ENCODE measurements at regions not wholly inside any gene's neighbourhood (a gene's known extent, or its start where the extent isn't known, plus 50 kb on each side); places are given as distances from the start of the nearest gene placed in this dataset.

GRCh38 chr5:58094031-58094430 is 365.9 kb downstream of the PLK2 start:
- no peak for DNase-seq

DNA sequence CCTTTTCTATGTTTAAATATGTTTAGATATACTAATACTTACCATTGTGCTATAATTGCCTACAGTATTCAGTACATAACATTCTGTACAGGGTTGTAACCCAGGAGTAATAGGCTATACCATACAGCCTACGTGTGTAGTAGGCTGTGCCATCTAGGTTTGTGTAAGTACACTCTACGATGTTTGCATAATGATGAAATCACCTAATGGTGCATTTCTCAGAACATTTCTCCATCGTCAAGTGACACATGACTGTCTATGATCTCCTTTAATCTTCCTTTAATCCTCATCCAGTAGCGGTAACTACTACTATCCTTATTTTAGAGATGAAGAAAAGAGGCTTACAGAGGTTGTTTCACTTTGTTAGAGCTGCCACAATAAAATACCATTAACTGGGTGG is 369.2 kb downstream of the PLK2 start:
- DNase-seq = no peak

DNA sequence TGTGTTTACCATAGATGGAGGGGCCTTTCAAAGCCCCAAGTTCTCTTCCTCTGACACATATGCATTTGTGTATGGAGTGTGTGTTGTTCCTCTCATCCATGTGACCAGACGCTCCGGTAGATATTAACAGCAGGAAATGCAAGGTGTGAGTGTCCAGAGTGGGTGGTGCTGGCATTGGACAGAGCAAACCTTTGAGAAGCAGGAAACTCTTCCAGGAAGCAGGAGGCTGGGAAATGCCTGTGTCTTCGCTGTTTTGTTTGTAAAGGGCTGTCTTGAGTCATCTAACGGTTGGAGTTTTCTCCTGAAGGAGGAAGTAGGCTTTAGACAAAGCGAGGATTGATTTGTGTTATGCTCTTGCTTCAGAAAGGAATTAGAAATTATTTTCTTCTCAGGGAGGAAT is 370.9 kb downstream of the PLK2 start:
- DNase-seq = no peak

DNA sequence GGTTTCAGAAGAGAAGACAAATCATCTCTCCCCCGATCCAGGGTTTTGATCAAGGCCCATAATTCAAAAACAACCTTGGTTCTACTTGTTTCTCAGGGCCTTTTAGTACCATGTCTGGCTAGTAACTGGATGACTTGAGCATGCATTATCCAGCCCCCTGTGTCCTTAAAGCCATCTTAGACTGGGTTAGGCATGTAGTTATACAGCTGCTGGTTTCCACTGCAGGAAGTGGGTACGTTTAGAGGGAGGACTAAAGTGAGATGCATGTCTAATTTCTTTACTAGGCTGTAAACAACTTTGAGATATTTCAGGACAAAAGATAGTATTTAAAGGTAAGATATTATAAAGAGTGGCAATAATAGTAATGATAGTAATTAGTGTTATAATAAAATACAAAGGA is 372.0 kb downstream of the PLK2 start:
- no peak for DNase-seq

GRCh38 chr5:58087123-58087522 is 372.8 kb downstream of the PLK2 start:
- DNase-seq = no peak

DNA sequence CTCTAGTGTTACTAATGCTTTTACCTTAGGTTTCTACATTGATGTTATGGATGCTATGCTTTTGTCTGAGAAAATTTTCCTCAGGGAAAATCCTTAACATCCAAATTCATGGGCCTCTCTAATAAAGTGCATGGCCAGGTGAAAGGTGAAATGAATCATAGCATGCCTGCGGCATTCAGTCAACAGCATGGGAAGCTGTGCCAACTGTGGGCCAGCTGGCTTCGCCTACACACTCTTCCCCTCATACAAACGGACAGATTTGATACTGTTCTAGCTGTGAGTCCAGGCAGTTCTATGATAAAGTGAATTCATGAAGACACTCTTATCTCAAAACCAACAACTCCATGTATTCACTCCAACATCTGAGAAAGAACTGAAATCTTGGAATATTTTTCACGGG is 374.1 kb downstream of the PLK2 start:
- DNase-seq = no peak

DNA sequence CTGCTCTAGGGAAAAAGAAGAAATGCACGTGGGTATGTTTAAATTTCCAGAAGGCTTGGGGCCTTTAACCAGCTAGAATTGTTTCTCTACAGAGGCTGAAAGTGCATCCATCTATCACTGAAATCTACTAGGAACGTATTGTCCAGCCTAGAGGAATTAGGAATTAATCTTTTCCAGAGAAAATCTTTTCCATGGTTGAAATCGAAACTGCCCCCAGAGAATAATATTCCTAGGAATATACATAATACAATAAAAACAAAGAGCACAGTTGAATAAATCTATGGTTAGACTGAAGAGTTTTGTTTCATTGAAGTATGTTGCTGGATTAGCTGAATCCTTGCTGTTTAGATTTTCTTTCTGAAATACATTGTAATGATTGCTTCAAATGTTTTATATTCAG is 378.5 kb downstream of the PLK2 start:
- DNase-seq = no peak

DNA sequence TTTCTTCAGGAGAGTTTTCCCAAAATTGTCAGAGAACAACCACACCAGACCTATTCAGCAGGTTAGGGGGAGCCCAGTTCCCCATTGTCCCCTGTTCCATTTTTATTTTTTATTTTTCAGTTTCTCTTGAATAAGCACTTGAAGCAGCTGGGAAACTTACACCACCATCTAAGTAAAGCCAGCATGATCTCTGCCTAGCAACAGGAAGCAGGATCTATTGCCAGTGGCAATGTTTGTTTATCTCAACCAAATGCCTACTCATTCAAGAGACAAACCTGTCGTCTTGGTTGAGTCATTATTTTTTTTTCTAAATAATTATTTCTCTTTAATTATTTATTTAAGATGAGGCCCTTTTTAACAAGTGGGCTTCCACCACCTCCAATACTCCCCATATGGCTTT is 379.3 kb downstream of the PLK2 start:
- DNase-seq = no peak

DNA sequence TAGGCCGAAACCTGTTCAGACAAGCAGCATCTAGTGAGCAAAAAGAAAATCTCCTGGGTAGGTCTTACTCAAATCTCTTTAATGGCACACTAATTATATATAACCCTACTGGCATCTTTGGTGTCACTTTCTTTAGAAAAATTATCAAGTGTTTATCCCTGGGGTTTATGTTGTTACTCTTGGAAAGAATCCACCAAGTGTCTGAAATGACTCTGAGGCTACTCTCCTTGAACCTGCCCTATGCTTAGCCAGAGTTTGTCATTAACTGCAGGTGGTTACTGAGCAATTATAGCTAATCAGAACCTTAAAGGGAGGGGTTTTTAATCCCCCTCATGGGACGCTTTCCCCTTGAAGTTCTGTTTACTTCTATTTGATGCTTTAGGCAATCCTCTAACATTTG is 381.9 kb downstream of the PLK2 start:
- peak; percentile 13 for DNase-seq

DNA sequence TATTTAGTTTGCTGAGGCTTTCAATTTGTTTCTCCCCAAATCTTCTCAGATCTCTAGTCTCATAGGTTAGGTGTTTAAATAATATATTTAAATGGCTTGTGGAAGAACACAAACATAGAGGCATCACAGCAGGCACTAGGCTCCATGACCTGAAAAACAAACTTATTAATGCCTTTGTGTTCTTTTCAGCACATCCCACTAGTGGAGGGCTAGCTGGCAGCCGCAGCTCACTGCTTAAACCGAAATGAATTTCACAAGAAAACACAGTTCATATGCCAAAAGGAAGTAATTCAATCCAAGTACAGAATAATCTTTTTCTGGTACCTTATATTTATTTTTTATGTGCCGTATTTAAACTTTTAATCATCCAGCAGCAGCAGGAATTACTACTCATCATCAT is 382.5 kb downstream of the PLK2 start:
- DNase-seq = no peak

GRCh38 chr5:58076483-58077257 is 383.2 kb downstream of the PLK2 start:
- DNase-seq = no peak

DNA sequence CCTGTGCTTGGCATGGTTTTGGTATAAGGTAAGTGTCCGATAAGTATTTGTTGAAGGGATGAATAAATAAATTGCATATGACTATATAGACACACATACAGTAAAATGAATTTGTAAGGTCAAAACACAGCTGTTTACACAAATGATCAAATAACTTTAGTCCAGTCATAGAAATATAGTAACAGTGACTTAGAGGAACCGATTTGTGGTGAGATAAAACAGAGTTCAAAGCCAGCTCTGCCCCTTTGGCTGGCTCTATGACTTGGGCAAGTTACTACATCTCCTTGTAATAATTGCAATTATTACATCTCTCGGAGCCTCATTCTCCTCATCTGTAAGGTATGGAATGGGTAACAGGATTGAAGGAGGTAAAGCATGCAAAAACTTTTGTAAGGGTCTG is 384.0 kb downstream of the PLK2 start:
- DNase-seq = no peak

DNA sequence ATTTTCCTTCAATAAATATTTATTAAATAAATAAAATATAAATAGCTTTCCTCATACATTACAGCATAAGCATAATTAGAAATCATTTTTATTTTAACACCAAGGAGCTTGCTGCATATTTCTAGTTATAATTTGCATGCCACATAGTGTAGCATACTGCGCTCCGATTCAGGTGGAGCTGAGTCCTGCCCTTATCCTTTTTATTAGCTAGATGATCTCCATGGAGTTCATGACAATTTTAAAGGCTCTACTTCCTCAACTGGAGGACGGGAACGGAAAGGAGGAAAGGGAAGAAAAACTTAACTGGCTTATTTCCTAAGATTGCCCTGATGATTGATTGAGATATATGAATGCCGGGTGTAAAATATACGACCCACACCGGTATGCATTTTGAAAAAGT is 385.2 kb downstream of the PLK2 start:
- DNase-seq = no peak

DNA sequence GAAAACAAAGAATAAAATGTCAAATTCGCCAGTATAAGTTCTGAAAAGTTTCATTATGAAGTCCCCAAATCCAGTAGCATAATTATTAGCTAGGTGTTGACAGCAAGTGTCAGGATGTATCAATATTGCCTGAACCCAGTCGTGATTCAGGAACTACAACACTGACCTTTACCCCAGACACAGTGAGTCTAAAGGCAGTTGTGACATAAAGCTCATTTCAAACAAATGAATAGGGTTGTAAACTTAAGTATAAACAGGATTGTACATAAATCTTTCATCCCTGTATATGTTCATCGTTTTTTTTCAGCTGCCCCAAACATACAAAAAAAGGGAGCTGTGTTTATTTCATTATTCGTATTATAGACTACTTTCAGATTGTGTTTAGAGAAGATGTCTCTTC is 385.7 kb downstream of the PLK2 start:
- DNase-seq = no peak

- no peak for DNase-seq
Observed at GRCh38 chr5:58073243-58073642, 386.6 kb downstream of the PLK2 start.

DNA sequence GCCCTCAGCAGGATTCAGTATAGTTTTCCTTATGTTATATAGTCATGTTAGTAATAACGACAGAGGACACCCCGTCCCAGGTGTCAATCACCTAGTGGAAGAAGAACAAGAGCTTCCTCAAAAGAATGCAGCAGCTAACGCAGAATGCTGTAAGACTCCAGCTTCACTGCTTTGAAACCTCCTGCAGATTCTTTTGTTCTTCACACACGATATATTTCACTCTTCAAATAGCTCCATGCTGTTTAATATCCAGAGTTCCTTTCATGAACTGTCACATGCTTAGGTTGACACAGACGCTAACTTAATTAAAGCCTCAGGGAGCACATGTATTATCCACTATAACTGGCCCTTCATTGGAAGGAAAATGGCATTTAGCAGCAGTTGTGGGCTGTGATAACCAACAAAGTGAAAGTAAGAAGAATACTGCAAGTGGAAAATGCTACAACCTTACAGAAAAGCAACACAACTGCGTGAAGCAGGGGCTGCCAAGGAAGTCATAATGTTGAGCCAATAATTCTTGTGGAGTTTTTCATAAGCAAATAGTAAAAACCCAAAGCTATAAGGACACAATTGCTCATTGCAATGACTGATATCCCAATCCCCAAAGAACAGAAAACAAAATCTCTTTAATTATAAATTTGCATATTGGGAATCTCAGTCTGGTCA is 387.5 kb downstream of the PLK2 start:
- DNase-seq = no peak

- DNase-seq = no peak
Observed at GRCh38 chr5:58071566-58071965, 388.3 kb downstream of the PLK2 start.

- DNase-seq = no peak
Observed at GRCh38 chr5:58069846-58070245, 390.0 kb downstream of the PLK2 start.

GRCh38 chr5:58069016-58069705 is 390.7 kb downstream of the PLK2 start:
- no peak for DNase-seq

GRCh38 chr5:58066557-58066956 is 393.3 kb downstream of the PLK2 start:
- no peak for DNase-seq

GRCh38 chr5:58066076-58066475 is 393.8 kb downstream of the PLK2 start:
- no peak for DNase-seq

DNA sequence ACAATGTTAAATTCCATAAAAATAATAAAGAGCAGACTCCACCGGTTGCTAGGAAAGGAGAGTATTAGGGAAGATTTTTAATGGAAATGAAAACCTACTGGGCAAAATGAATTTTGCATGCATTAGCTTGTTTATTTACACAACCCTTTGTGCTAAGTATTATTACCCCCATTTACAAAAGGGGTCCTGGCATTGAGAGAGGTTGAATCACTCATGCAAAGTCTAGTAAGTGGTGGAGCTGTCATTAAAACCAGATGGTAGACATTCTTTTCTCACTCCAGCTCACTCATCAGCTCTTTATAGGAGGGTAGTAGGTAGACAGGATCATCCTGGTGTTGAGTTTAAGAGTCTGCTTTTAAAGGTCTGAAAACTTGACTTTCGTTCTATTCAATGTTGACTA is 395.1 kb downstream of the PLK2 start:
- DNase-seq = no peak

DNA sequence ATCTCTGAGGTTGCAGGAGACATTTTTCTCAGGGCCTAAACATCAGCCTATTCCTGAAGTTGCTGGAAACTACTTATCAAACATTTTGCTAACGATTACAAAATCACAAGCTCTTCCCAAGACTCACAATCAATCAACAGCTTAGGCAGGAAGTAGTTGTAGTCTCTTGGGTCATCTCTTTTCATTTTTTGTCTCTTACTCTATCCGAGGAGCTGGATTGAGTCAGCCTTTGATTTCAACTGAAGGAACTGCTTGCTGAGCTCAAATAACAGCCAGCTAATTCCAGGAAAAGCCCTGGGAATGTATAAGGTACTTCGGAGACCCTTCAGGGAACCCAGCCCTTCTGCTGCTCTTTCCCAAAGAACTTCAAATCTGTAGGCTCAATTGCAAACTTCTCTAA is 398.9 kb downstream of the PLK2 start:
- no peak for DNase-seq

DNA sequence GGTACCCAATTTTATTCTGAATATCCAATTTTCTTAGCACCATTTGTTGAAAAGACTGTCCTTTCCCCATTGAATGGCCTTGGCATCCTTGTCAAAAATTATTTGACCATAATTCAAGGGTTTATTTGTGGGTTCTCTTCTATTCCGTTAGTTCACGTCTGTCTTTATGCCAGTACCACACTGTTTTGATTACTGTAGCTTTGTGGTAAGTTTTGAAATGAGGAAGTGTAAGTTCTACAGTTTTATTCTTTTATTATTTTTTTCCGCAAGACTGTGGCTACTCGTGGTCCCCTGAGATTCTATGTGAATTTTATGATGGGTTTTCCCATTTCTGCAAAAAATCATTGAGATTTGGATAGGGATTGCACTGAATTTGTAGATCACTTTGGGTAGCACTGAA is 402.6 kb downstream of the PLK2 start:
- DNase-seq = no peak

All from NCI-H2171 treated with DMSO at 0.1 percent for 48 hours (cell line).